IMR-90 (cell line): ENCODE measurements at regions not wholly inside any gene's neighbourhood (a gene's known extent, or its start where the extent isn't known, plus 50 kb on each side); places are given as distances from the start of the nearest gene placed in this dataset.

ENCODE experiments used
- ATAC-seq: fragments of 200-7000 bp; cut with Tn5 transposase; 2 replicates; pipeline ENCODE4 v1.9.1; 2020; ENCODE audit warnings: low read depth, mild to moderate bottlenecking, moderate library complexity
- BruUV-seq: library from RNA; stranded (reverse); fragments of 400-500 nt; replicated peaks from 2 replicates; lab custom pipeline; 2021; lab: Mats Ljungman, UMichigan
- CTCF ChIA-PET: fragments of 300-600 bp; formaldehyde crosslinking; extraction: SDS; loops from one replicate; lab custom pipeline; 2021; ENCODE audit warnings: antibody characterized with exemption; lab: Yijun Ruan, JAX
- POLR2A ChIA-PET: fragments of 300-600 bp; sonication (Branson Sonifier 250); formaldehyde crosslinking; loops from one replicate; lab custom pipeline; 2022; ENCODE audit warnings: antibody characterized with exemption; ENCODE audit not compliant: unreplicated experiment; lab: Charles Lee
- DNase-seq: peaks from one replicate; pipeline ENCODE4 v3.0.0; 2013
- H2AFZ ChIP-seq: replicated peaks from 2 replicates; pipeline ENCODE3; 2013; ENCODE audit warnings: low read length, mild to moderate bottlenecking; ENCODE audit not compliant: poor library complexity
- H2AK5ac ChIP-seq: 2 replicates; pipeline ENCODE4 v1.6.1; 2013; ENCODE audit warnings: low read depth, low read length, inconsistent platforms
- H2AK9ac ChIP-seq: replicated peaks from 2 replicates; pipeline ENCODE3; 2013; ENCODE audit warnings: mild to moderate bottlenecking, low read depth, low read length, moderate library complexity; ENCODE audit not compliant: poor library complexity
- H2BK120ac ChIP-seq: 2 replicates; pipeline ENCODE4 v1.6.1; 2013; ENCODE audit warnings: low read depth, low read length, inconsistent platforms
- H2BK15ac ChIP-seq: 3 replicates; pipeline ENCODE4 v1.6.1; 2013; ENCODE audit warnings: low read depth, low read length, inconsistent platforms
- H2BK20ac ChIP-seq: 2 replicates; pipeline ENCODE4 v1.6.1; 2013; ENCODE audit warnings: low read depth, mild to moderate bottlenecking, inconsistent platforms, low read length, moderate library complexity
- H2BK5ac ChIP-seq: 2 replicates; pipeline ENCODE4 v1.6.1; 2013; ENCODE audit warnings: mild to moderate bottlenecking, low read depth, low read length, inconsistent platforms; ENCODE audit not compliant: poor library complexity, severe bottlenecking
- H3K14ac ChIP-seq: replicated peaks from 2 replicates; pipeline ENCODE4 v1.6.1; 2013; ENCODE audit warnings: low read depth, low read length, inconsistent platforms
- H3K18ac ChIP-seq: 2 replicates; pipeline ENCODE4 v1.6.1; 2013; ENCODE audit warnings: low read depth, low read length, control low read depth
- H3K23ac ChIP-seq: 2 replicates; pipeline ENCODE4 v1.6.1; 2013; ENCODE audit warnings: low read depth, low read length, inconsistent platforms
- H3K27ac ChIP-seq: 2 replicates; pipeline ENCODE4 v1.5.1; 2013; ENCODE audit warnings: mild to moderate bottlenecking, control low read depth, low read length; ENCODE audit not compliant: insufficient read depth
- H3K27me3 ChIP-seq: 2 replicates; pipeline ENCODE4 v1.6.1; 2013; ENCODE audit warnings: low read length; ENCODE audit not compliant: control insufficient read depth, insufficient read depth
- H3K36me3 ChIP-seq: 2 replicates; pipeline ENCODE4 v1.6.1; 2013; ENCODE audit warnings: low read length, mixed read lengths; ENCODE audit not compliant: control insufficient read depth, insufficient read depth
- H3K4ac ChIP-seq: 2 replicates; pipeline ENCODE4 v1.6.1; 2013; ENCODE audit warnings: low read depth, low read length, inconsistent platforms
- H3K4me1 ChIP-seq: 2 replicates; pipeline ENCODE4 v1.6.1; 2013; ENCODE audit warnings: low read length, mixed read lengths; ENCODE audit not compliant: control insufficient read depth, insufficient read depth
- H3K4me2 ChIP-seq: 2 replicates; pipeline ENCODE4 v1.6.1; 2013; ENCODE audit warnings: low read depth, mild to moderate bottlenecking, control low read depth, low read length, moderate library complexity
- H3K4me3 ChIP-seq: 2 replicates; pipeline ENCODE4 v1.5.1; 2013; ENCODE audit warnings: low read depth, mild to moderate bottlenecking, control low read depth, low read length, moderate library complexity; ENCODE audit not compliant: insufficient read depth
- H3K56ac ChIP-seq: 2 replicates; pipeline ENCODE4 v1.6.1; 2013; ENCODE audit warnings: low read length, inconsistent platforms; ENCODE audit not compliant: insufficient read depth; ENCODE audit errors: extremely low read depth
- H3K79me1 ChIP-seq, 2 experiments: 2 replicates each; pipeline ENCODE4 v1.6.1; 2013; ENCODE audit warnings: low read length in 2 of 2, inconsistent platforms in 1 of 2, low read depth in 1 of 2
- H3K9ac ChIP-seq: 2 replicates; pipeline ENCODE4 v1.6.1; 2013; ENCODE audit warnings: low read depth, low read length, control low read depth
- H3K9me1 ChIP-seq: 2 replicates; pipeline ENCODE4 v1.6.1; 2013; ENCODE audit warnings: low read length, inconsistent platforms; ENCODE audit not compliant: insufficient read depth
- H3K9me3 ChIP-seq: 2 replicates; pipeline ENCODE4 v1.6.1; 2013; ENCODE audit warnings: low read length; ENCODE audit not compliant: control insufficient read depth, insufficient read depth
- H4K20me1 ChIP-seq: 2 replicates; pipeline ENCODE4 v1.6.1; 2013; ENCODE audit warnings: low read length, inconsistent platforms; ENCODE audit not compliant: insufficient read depth
- H4K5ac ChIP-seq: 2 replicates; pipeline ENCODE4 v1.6.1; 2013; ENCODE audit warnings: mild to moderate bottlenecking, low read depth, low read length, control low read depth
- H4K8ac ChIP-seq, 2 experiments: 2 replicates each; pipeline ENCODE4 v1.6.1; 2013; ENCODE audit warnings: low read depth in 2 of 2, low read length in 2 of 2, control low read depth in 1 of 2, inconsistent platforms in 1 of 2
- H4K91ac ChIP-seq: 2 replicates; pipeline ENCODE4 v1.6.1; 2013; ENCODE audit warnings: low read depth, low read length, inconsistent platforms; ENCODE audit not compliant: insufficient read depth
- BHLHE40 ChIP-seq: fragments of 150-350 bp; IDR thresholded peaks from 2 replicates; pipeline ENCODE4 v1.6.1; 2016; ENCODE audit warnings: mild to moderate bottlenecking, low read depth, low read length
- CEBPB ChIP-seq: IDR thresholded peaks from 2 replicates; pipeline ENCODE4 v1.6.1; 2012; ENCODE audit warnings: low read depth, low read length, improper control_type of control experiment
- CHD1 ChIP-seq: IDR thresholded peaks from 2 replicates; pipeline ENCODE4 v1.6.1; 2012; ENCODE audit warnings: low read depth, low read length, improper control_type of control experiment
- CTCF ChIP-seq: conservative IDR thresholded peaks from 2 replicates; pipeline ENCODE4 v1.5.1; 2012; ENCODE audit warnings: mild to moderate bottlenecking, low read depth, low read length, improper control_type of control experiment
- ELK1 ChIP-seq: fragments of 150-350 bp; IDR thresholded peaks from 2 replicates; pipeline ENCODE4 v1.6.1; 2016; ENCODE audit warnings: low read depth, mild to moderate bottlenecking, low read length, moderate library complexity, borderline replicate concordance
- FOS ChIP-seq: fragments of 150-350 bp; IDR thresholded peaks from 2 replicates; pipeline ENCODE4 v1.6.1; 2016; ENCODE audit warnings: low read depth, low read length
- MAFK ChIP-seq: IDR thresholded peaks from 2 replicates; pipeline ENCODE4 v1.6.1; 2012; ENCODE audit warnings: low read depth, low read length, improper control_type of control experiment
- MAZ ChIP-seq: IDR thresholded peaks from 2 replicates; pipeline ENCODE4 v1.6.1; 2012; ENCODE audit warnings: low read depth, mild to moderate bottlenecking, low read length, improper control_type of control experiment, moderate library complexity, borderline replicate concordance
- MXI1 ChIP-seq: IDR thresholded peaks from 2 replicates; pipeline ENCODE4 v1.6.1; 2012; ENCODE audit warnings: low read depth, mild to moderate bottlenecking, low read length, moderate library complexity, borderline replicate concordance
- NFE2L2 ChIP-seq: fragments of 150-350 bp; IDR thresholded peaks from 2 replicates; pipeline ENCODE4 v1.6.1; 2016; ENCODE audit warnings: low read depth, mild to moderate bottlenecking, low read length
- POLR2A ChIP-seq: IDR thresholded peaks from 2 replicates; pipeline ENCODE4 v1.6.1; 2012; ENCODE audit warnings: mild to moderate bottlenecking, low read depth, low read length
- RAD21 ChIP-seq: IDR thresholded peaks from 2 replicates; pipeline ENCODE4 v1.6.1; 2012; ENCODE audit warnings: low read length, improper control_type of control experiment
- RCOR1 ChIP-seq: IDR thresholded peaks from 2 replicates; pipeline ENCODE4 v1.6.1; 2012; ENCODE audit warnings: mild to moderate bottlenecking, low read length, improper control_type of control experiment; ENCODE audit not compliant: insufficient replicate concordance
- RFX5 ChIP-seq: IDR thresholded peaks from 2 replicates; pipeline ENCODE4 v1.8.0; 2012; ENCODE audit warnings: low read depth, mild to moderate bottlenecking, low read length, moderate library complexity
- SMC3 ChIP-seq: fragments of 150-350 bp; IDR thresholded peaks from 2 replicates; pipeline ENCODE4 v1.6.1; 2016; ENCODE audit warnings: low read depth, mild to moderate bottlenecking, antibody characterized with exemption, low read length, moderate library complexity
- USF2 ChIP-seq: fragments of 150-350 bp; IDR thresholded peaks from 2 replicates; pipeline ENCODE4 v1.6.1; 2017; ENCODE audit warnings: mild to moderate bottlenecking, antibody characterized with exemption, low read length, low read depth
- WGBS, 2 experiments: methylation state at CpG; one replicate each; pipeline versions ENCODE4 v1.1.5 to v1.1.7; 2013; ENCODE audit warnings: missing lambda C conversion rate in 2 of 2; ENCODE audit not compliant: insufficient read length in 1 of 2; ENCODE audit errors: extremely low coverage in 2 of 2; 5-methylcytosine and 5-hydroxymethylcytosine counted together
- dilution Hi-C: fragments of 300-500 bp; cut with HindIII; formaldehyde crosslinking; loops from one replicate; pipeline ENCODE4 v1.14.3; 2018; ENCODE audit warnings: low sequenced_read_pairs; ENCODE audit not compliant: unreplicated experiment
- in situ Hi-C: fragments of 300-500 bp; cut with MboI; formaldehyde crosslinking; loops from 3 replicates; pipeline ENCODE4 v1.14.3; 2019; ENCODE audit warnings: low sequenced_read_pairs, inconsistent platforms, mixed read lengths
- intact Hi-C: fragments of 100-400 bp; cut with micrococcal nuclease; formaldehyde crosslinking; loops from 2 replicates; pipeline ENCODE4 v1.10.0; 2022

GRCh38 chr2:239575931-239576445 lies 175.2 kb upstream of the HDAC4 start:
- Histone ChIP-seq H2AFZ (no peak overlapping the region), H2AK5ac (no peak overlapping the region), H3K9ac (no peak overlapping the region), H2BK120ac (no peak overlapping the region), H4K91ac (no peak overlapping the region), H3K79me1 (no peaks in the 10 kb centered on the region), H3K27me3 (no peaks in the 10 kb centered on the region), H3K4ac (no peak overlapping the region), H2BK15ac (no peak overlapping the region), H4K8ac (no peak overlapping the region), H3K23ac (no peak overlapping the region), H3K4me3 (no peak overlapping the region), H3K18ac (no peak overlapping the region), H2AK9ac (no peak overlapping the region), H3K4me2 (no peak overlapping the region), H4K5ac (no peak overlapping the region), H4K20me1 (no peaks in the 10 kb centered on the region), H2BK5ac (no peak overlapping the region), H3K9me3 (peaks cover 27% of the 10 kb centered on the region), H3K27ac (no peak overlapping the region), H3K9me1 (no peaks in the 10 kb centered on the region), H3K36me3 (no peaks in the 10 kb centered on the region), H3K4me1 (no peaks in the 10 kb centered on the region), H3K14ac (no peak overlapping the region), H3K56ac (no peak overlapping the region), H2BK20ac (no peak overlapping the region)
- DNase-seq (no peak), ATAC-seq (no peak)
- intact Hi-C loops = no loop called here
- ChIA-PET CTCF (no interaction called here), POLR2A (no interaction called here)
- BruUV-seq = no TSS peak
- in situ Hi-C loops = no loop called here
- dilution Hi-C loops = no loop called here
- TF ChIP-seq POLR2A = no peak
- no peak for TF ChIP-seq SMC3
- no peak for TF ChIP-seq FOS
- no peak for TF ChIP-seq RFX5
- TF ChIP-seq RAD21 = no peak
- TF ChIP-seq MAFK = no peak
- TF ChIP-seq MAZ = no peak
- TF ChIP-seq NFE2L2 = no peak
- no peak for TF ChIP-seq RCOR1
- TF ChIP-seq USF2 = no peak
- no peak for TF ChIP-seq CHD1
- TF ChIP-seq ELK1 = no peak
- TF ChIP-seq CTCF = no peak
- TF ChIP-seq MXI1 = no peak
- no peak for TF ChIP-seq BHLHE40
- no peak for TF ChIP-seq CEBPB
- 45% methylated on average over 2 of the region's 8 CpGs; no CpG with 5 or more reads in 1 of the 2 experiments for WGBS, 2 experiments
